Neural progenitor cell (in vitro differentiated cells): ENCODE measurements at regions not wholly inside any gene's neighbourhood (a gene's known extent, or its start where the extent isn't known, plus 50 kb on each side); places are given as distances from the start of the nearest gene placed in this dataset.

Source experiments
- CTCF ChIP-seq: fragments of 200-600 bp; sonication (generic); IDR thresholded peaks from 2 replicates; pipeline ENCODE4 v1.5.1; 2017; ENCODE audit warnings: antibody characterized with exemption, mild to moderate bottlenecking
- EZH2phosphoT487 ChIP-seq: fragments of 200-600 bp; sonication (generic); IDR thresholded peaks from 2 replicates; pipeline ENCODE4 v1.6.1; 2017; ENCODE audit warnings: antibody characterized with exemption

- TF ChIP-seq CTCF (no peak), EZH2phosphoT487 (no peak)
Measured at GRCh38 chr6:21824431-21825177, 231.1 kb downstream of the SOX4 start.
